ENCODE measurements at regions not wholly inside any gene's neighbourhood (a gene's known extent, or its start where the extent isn't known, plus 50 kb on each side); places are given as distances from the start of the nearest gene placed in this dataset.

DNA sequence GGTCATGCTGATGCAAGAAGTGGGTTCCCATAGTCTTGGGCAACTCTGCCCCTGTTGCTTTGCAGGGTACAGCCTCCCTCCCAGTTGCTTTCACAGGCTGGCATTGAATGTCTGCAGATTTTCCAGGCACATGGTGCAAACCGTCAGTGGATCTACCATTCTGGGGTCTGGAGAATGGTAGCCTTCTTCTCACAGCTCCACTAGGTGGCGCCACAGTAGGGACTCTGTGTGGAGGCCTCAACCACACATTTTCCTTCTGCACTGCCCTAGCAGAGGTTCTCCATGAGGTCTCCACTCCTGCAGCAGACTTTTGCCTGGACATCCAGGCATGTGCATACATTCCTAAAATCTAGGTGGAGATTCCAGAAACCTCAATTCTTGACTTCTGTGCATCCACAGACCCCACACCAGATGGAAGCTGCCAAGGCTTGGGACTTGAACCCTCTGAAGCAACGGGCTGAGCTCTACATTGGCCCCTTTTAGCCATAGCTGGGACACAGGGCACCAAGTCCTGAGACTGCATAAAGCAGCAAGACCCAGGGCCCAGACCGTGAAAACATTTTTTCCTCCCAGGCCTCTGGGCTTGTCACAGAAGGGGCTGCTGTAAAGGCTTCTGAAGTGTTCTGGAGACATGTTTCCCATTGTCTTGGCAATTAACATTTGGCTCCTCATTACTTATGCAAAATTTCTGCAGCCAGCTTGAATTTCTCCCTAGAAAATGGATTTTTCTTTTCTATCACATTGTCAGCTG is 466.2 kb upstream of the PBX1 start:
- in situ Hi-C loops (cut with MboI) = no loop called here
- BruUV-seq (replicated peaks) = no TSS peak
- H3K9me3 ChIP-seq (replicated peaks; ENCODE audit: control insufficient read depth, insufficient read depth, low read depth, low read length) = no peaks in the 10 kb centered on the region

More for the DNA sequence above, 466.2 kb upstream of the PBX1 start:
- Histone ChIP-seq H3K4me1 (replicated peaks in 1 of 2; ENCODE audit: control insufficient read depth in 2 of 2, insufficient read depth in 2 of 2, low read length in 2 of 2) (no peaks in the 10 kb centered on the region), H3K4me2 (ENCODE audit: insufficient read depth, low read length) (no peak overlapping the region), H3K27ac (ENCODE audit: extremely low read depth, low read depth, low read length) (no peak overlapping the region), H3K9ac (ENCODE audit: insufficient read depth in 1 of 2, low read depth in 2 of 2, low read length in 2 of 2) (no peak overlapping the region), H3K36me3 (ENCODE audit: control insufficient read depth, insufficient read depth, low read length) (no peaks in the 10 kb centered on the region), H4K20me1 (replicated peaks; ENCODE audit: control insufficient read depth, insufficient read depth, low read length) (no peaks in the 10 kb centered on the region), H3K79me2 (ENCODE audit: control insufficient read depth, insufficient read depth, low read length) (no peaks in the 10 kb centered on the region), H2AFZ (ENCODE audit: low read depth, low read length) (no peak overlapping the region), H3K4me3 (no peak overlapping the region), H3K27me3 (ENCODE audit: control insufficient read depth in 2 of 2, insufficient read depth in 2 of 2, low read length in 2 of 2) (no peaks in the 10 kb centered on the region), H3K9me1 (ENCODE audit: control insufficient read depth, insufficient read depth, low read length) (no peaks in the 10 kb centered on the region)
- no peak for TF ChIP-seq TRIM28 (IDR thresholded peaks at IDR 0.05)
- TF ChIP-seq, protein P1, sequence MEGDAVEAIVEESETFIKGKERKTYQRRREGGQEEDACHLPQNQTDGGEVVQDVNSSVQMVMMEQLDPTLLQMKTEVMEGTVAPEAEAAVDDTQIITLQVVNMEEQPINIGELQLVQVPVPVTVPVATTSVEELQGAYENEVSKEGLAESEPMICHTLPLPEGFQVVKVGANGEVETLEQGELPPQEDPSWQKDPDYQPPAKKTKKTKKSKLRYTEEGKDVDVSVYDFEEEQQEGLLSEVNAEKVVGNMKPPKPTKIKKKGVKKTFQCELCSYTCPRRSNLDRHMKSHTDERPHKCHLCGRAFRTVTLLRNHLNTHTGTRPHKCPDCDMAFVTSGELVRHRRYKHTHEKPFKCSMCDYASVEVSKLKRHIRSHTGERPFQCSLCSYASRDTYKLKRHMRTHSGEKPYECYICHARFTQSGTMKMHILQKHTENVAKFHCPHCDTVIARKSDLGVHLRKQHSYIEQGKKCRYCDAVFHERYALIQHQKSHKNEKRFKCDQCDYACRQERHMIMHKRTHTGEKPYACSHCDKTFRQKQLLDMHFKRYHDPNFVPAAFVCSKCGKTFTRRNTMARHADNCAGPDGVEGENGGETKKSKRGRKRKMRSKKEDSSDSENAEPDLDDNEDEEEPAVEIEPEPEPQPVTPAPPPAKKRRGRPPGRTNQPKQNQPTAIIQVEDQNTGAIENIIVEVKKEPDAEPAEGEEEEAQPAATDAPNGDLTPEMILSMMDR (IDR thresholded peaks at IDR 0.05 in 2 of 3, conservative IDR thresholded peaks at IDR 0.05 in 1 of 3; ENCODE audit: insufficient read depth in 2 of 3, low read depth in 1 of 3, low read length in 3 of 3) = 0 out of 6 replicates have a peak, but pooled peaks of 2 of the 3 experiments have one; percentile 7 to 25
- TF ChIP-seq NFYB (IDR thresholded peaks at IDR 0.05; ENCODE audit: extremely low read depth, insufficient read length) = no peak
- TF ChIP-seq, protein P2, sequence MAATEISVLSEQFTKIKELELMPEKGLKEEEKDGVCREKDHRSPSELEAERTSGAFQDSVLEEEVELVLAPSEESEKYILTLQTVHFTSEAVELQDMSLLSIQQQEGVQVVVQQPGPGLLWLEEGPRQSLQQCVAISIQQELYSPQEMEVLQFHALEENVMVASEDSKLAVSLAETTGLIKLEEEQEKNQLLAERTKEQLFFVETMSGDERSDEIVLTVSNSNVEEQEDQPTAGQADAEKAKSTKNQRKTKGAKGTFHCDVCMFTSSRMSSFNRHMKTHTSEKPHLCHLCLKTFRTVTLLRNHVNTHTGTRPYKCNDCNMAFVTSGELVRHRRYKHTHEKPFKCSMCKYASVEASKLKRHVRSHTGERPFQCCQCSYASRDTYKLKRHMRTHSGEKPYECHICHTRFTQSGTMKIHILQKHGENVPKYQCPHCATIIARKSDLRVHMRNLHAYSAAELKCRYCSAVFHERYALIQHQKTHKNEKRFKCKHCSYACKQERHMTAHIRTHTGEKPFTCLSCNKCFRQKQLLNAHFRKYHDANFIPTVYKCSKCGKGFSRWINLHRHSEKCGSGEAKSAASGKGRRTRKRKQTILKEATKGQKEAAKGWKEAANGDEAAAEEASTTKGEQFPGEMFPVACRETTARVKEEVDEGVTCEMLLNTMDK (IDR thresholded peaks at IDR 0.05; ENCODE audit: borderline replicate concordance, insufficient read depth, low read depth, low read length, poor library complexity, severe bottlenecking) = peak; percentile 36
- DNase-seq (ENCODE audit: extremely low read depth in 1 of 4, low spot score in 3 of 4) (peak in 1 of 4 experiments; percentile 20), FAIRE-seq (no peak), ATAC-seq (no peak)
- POLR2A ChIA-PET = no interaction called here
- WGBS (ENCODE audit: insufficient coverage, low coverage, missing lambda C conversion rate) = 0% methylated on average over 4 of the region's 4 CpGs
- intact Hi-C loops (cut with micrococcal nuclease) = loop anchor here (10.0 kb wide), 1 partner anchor 522 kb away; no protein-coding TSS in a partner anchor
- CTCF ChIA-PET (ENCODE audit: low intra/inter-chr PET ratio) = no interaction called here

Data from K562 (cell line).